H1 (cell line): ENCODE measurements at regions not wholly inside any gene's neighbourhood (a gene's known extent, or its start where the extent isn't known, plus 50 kb on each side); places are given as distances from the start of the nearest gene placed in this dataset.

Source experiments
- CTCF ChIA-PET: fragments of 300-600 bp; sonication (Branson Sonifier 250); formaldehyde crosslinking; loops from one replicate; lab custom pipeline; 2021; ENCODE audit not compliant: partially characterized antibody; lab: Charles Lee
- POLR2A ChIA-PET: fragments of 300-600 bp; sonication (Branson Sonifier 250); formaldehyde crosslinking; loops from one replicate; lab custom pipeline; 2021; ENCODE audit warnings: inconsistent platforms; ENCODE audit not compliant: partially characterized antibody; lab: Charles Lee
- DNase-seq, 2 experiments: peaks; one replicate each; pipeline versions ENCODE4 v3.0.0 to v3.0.0-alpha.2; 2010 to 2022; ENCODE audit warnings: low spot score in 2 of 2, low read depth in 1 of 2, mixed read lengths in 1 of 2
- FAIRE-seq: peaks from 2 replicates; lab custom pipeline; 2011; peaks lifted over from hg19 to GRCh38; lab: Jason Lieb, UNC
- H2AFZ ChIP-seq: 2 replicates; pipeline ENCODE4 v1.8.1; 2012; ENCODE audit warnings: low read length, inconsistent platforms
- H2AK5ac ChIP-seq: 2 replicates; pipeline ENCODE4 v1.6.1; 2013; ENCODE audit warnings: low read depth, low read length
- H2BK120ac ChIP-seq: replicated peaks from 2 replicates; pipeline ENCODE3; 2013; ENCODE audit warnings: low read depth, low read length, inconsistent platforms
- H2BK12ac ChIP-seq: 2 replicates; pipeline ENCODE4 v1.6.1; 2013; ENCODE audit warnings: low read depth, low read length
- H2BK15ac ChIP-seq: 2 replicates; pipeline ENCODE4 v1.6.1; 2013; ENCODE audit warnings: low read length
- H2BK20ac ChIP-seq: 2 replicates; pipeline ENCODE4 v1.6.1; 2013; ENCODE audit warnings: low read length
- H2BK5ac ChIP-seq: 2 replicates; pipeline ENCODE4 v1.6.1; 2013; ENCODE audit warnings: low read depth, low read length
- H3K14ac ChIP-seq: 2 replicates; pipeline ENCODE4 v1.6.1; 2013; ENCODE audit warnings: inconsistent platforms; ENCODE audit not compliant: insufficient read length
- H3K18ac ChIP-seq: 2 replicates; pipeline ENCODE4 v1.6.1; 2013; ENCODE audit warnings: low read length; ENCODE audit errors: extremely low read depth
- H3K23ac ChIP-seq: 2 replicates; pipeline ENCODE4 v1.6.1; 2013; ENCODE audit warnings: inconsistent platforms; ENCODE audit not compliant: insufficient read length
- H3K23me2 ChIP-seq: 2 replicates; pipeline ENCODE4 v1.6.1; 2013; ENCODE audit warnings: low read depth, low read length
- H3K27ac ChIP-seq: 2 replicates; pipeline ENCODE4 v1.6.1; 2011; ENCODE audit warnings: low read depth, low read length, inconsistent platforms
- H3K27me3 ChIP-seq, 4 experiments: replicated peaks in 1 of 4; 1 replicate in 1 of 4; 2 replicates in 3 of 4; pipeline versions ENCODE4 v1.6.1 to v1.8.1; 2011 to 2013; ENCODE audit warnings: low read length in 3 of 4, mild to moderate bottlenecking in 3 of 4, inconsistent platforms in 2 of 4, mixed read lengths in 2 of 4, moderate library complexity in 1 of 4; ENCODE audit not compliant: control insufficient read depth in 3 of 4, insufficient read depth in 3 of 4; ENCODE audit errors: extremely low read depth in 1 of 4
- H3K36me3 ChIP-seq, 4 experiments: 2 replicates each; pipeline versions ENCODE4 v1.6.1 to v1.8.1; 2011 to 2013; ENCODE audit warnings: mild to moderate bottlenecking in 4 of 4, low read length in 3 of 4, moderate library complexity in 2 of 4, control low read depth in 1 of 4, inconsistent platforms in 1 of 4; ENCODE audit not compliant: insufficient read depth in 4 of 4, control insufficient read depth in 2 of 4
- H3K4ac ChIP-seq: replicated peaks from 2 replicates; pipeline ENCODE3; 2013; ENCODE audit warnings: low read length, low read depth, mixed read lengths, inconsistent platforms; ENCODE audit not compliant: insufficient read length
- H3K4me1 ChIP-seq, 4 experiments: replicated peaks in 1 of 4; 1 replicate in 1 of 4; 2 replicates in 3 of 4; pipeline versions ENCODE4 v1.6.1 to v1.8.1; 2011 to 2013; ENCODE audit warnings: low read length in 3 of 4, inconsistent platforms in 2 of 4, mixed read lengths in 1 of 4; ENCODE audit not compliant: insufficient read depth in 4 of 4, control insufficient read depth in 3 of 4
- H3K4me2 ChIP-seq, 2 experiments: 2 replicates each; pipeline versions ENCODE4 v1.6.1 to v1.8.1; 2011 to 2013; ENCODE audit warnings: low read depth in 2 of 2, low read length in 2 of 2, control low read depth in 1 of 2, inconsistent platforms in 1 of 2, mild to moderate bottlenecking in 1 of 2; ENCODE audit not compliant: insufficient read depth in 1 of 2
- H3K4me3 ChIP-seq, 4 experiments: fragments of 200-600, 300-600 bp in 1 of 4; sonication (generic), shearing (Covaris generic), sonication (Bioruptor Twin) in 1 of 4; 2 replicates each; pipeline versions ENCODE4 v1.5.1 to v1.8.1; 2011 to 2016; ENCODE audit warnings: low read length in 4 of 4, low read depth in 3 of 4, control low read depth in 2 of 4, inconsistent platforms in 2 of 4, mild to moderate bottlenecking in 2 of 4, mixed read lengths in 1 of 4, moderate library complexity in 1 of 4; ENCODE audit not compliant: insufficient read depth in 2 of 4; ENCODE audit errors: extremely low read depth in 1 of 4
- H3K56ac ChIP-seq: replicated peaks from 2 replicates; pipeline ENCODE3; 2013; ENCODE audit warnings: low read depth, mild to moderate bottlenecking, mixed read lengths, low read length, inconsistent platforms; ENCODE audit not compliant: insufficient read length
- H3K79me1 ChIP-seq: 2 replicates; pipeline ENCODE4 v1.6.1; 2013; ENCODE audit warnings: low read depth, low read length, control low read depth
- H3K79me2 ChIP-seq, 2 experiments: 2 replicates each; pipeline versions ENCODE4 v1.6.1 to v1.8.1; 2012 to 2013; ENCODE audit warnings: low read length in 2 of 2, mild to moderate bottlenecking in 2 of 2, inconsistent platforms in 1 of 2; ENCODE audit not compliant: insufficient read depth in 2 of 2, control insufficient read depth in 1 of 2
- H3K9ac ChIP-seq, 4 experiments: replicated peaks in 1 of 4; 1 replicate in 1 of 4; 2 replicates in 3 of 4; pipeline versions ENCODE4 v1.6.1 to v1.8.1; 2011 to 2013; ENCODE audit warnings: low read depth in 3 of 4, low read length in 3 of 4, control low read depth in 2 of 4, mild to moderate bottlenecking in 2 of 4, moderate library complexity in 2 of 4, inconsistent platforms in 1 of 4; ENCODE audit errors: extremely low read depth in 1 of 4
- H3K9me3 ChIP-seq, 2 experiments: 2 replicates each; pipeline versions ENCODE4 v1.6.1 to v1.8.1; 2012 to 2013; ENCODE audit warnings: mild to moderate bottlenecking in 2 of 2, moderate library complexity in 2 of 2, control low read depth in 1 of 2, inconsistent platforms in 1 of 2, low read depth in 1 of 2, low read length in 1 of 2, mixed read lengths in 1 of 2; ENCODE audit not compliant: insufficient read depth in 2 of 2
- H4K20me1 ChIP-seq, 2 experiments: replicated peaks in 1 of 2; 2 replicates each; pipeline versions ENCODE3 to v1.8.1; 2011 to 2013; ENCODE audit warnings: inconsistent platforms in 2 of 2, low read length in 2 of 2, mild to moderate bottlenecking in 1 of 2; ENCODE audit not compliant: insufficient read depth in 2 of 2, control insufficient read depth in 1 of 2
- H4K5ac ChIP-seq: 2 replicates; pipeline ENCODE4 v1.6.1; 2013; ENCODE audit warnings: low read length, low read depth, mixed read lengths, inconsistent platforms; ENCODE audit not compliant: insufficient read length
- H4K8ac ChIP-seq: 2 replicates; pipeline ENCODE4 v1.8.0; 2013; ENCODE audit warnings: mild to moderate bottlenecking, moderate library complexity, low read length, inconsistent platforms; ENCODE audit not compliant: insufficient read depth; ENCODE audit errors: extremely low read depth
- H4K91ac ChIP-seq: replicated peaks from 2 replicates; pipeline ENCODE3; 2013; ENCODE audit warnings: low read length, mixed read lengths, inconsistent platforms; ENCODE audit not compliant: insufficient read length
- MAFK ChIP-seq: IDR thresholded peaks from 2 replicates; pipeline ENCODE4 v1.6.1; 2012; ENCODE audit warnings: low read depth, mild to moderate bottlenecking, improper control_type of control experiment, low read length
- POLR2A ChIP-seq, 2 experiments: IDR thresholded peaks; 1 replicate in 1 of 2; 2 replicates in 1 of 2; pipeline ENCODE4 v1.6.1; 2011; ENCODE audit warnings: low read depth in 2 of 2, low read length in 2 of 2, mild to moderate bottlenecking in 2 of 2; ENCODE audit errors: control extremely low read depth in 1 of 2
- RBBP5 ChIP-seq: IDR thresholded peaks from 2 replicates; pipeline ENCODE4 v1.7.1; 2012; ENCODE audit warnings: low read depth, mild to moderate bottlenecking, inconsistent platforms, low read length, moderate library complexity, borderline replicate concordance
- SP2 ChIP-seq: IDR thresholded peaks from 2 replicates; pipeline ENCODE4 v1.6.1; 2012; ENCODE audit warnings: mild to moderate bottlenecking, low read length, inconsistent platforms
- TEAD4 ChIP-seq: IDR thresholded peaks from 2 replicates; pipeline ENCODE4 v1.6.1; 2012; ENCODE audit warnings: low read depth, low read length, inconsistent platforms, mixed read lengths
- ZNF274 ChIP-seq: IDR thresholded peaks from 2 replicates; pipeline ENCODE4 v1.7.0; 2012; ENCODE audit warnings: low read length, borderline replicate concordance; ENCODE audit errors: extremely low read depth
- WGBS, 2 experiments: shearing (Covaris generic) in 1 of 2; methylation state at CpG; one replicate each; pipeline versions ENCODE4 v1.1.6 to v1.1.7; 2013 to 2015; ENCODE audit warnings: low lambda C conversion rate in 2 of 2, mixed read lengths in 2 of 2, inconsistent platforms in 1 of 2, low coverage in 1 of 2, missing lambda C conversion rate in 1 of 2; ENCODE audit not compliant: insufficient replicate concordance in 2 of 2, insufficient coverage in 1 of 2, insufficient read length in 1 of 2; ENCODE audit errors: extremely low coverage in 1 of 2, missing lambda C conversion rate in 1 of 2; 5-methylcytosine and 5-hydroxymethylcytosine counted together
- TF ChIP-seq, protein P1 (sequence below): IDR thresholded peaks from 2 replicates; pipeline ENCODE4 v1.6.1; 2011; ENCODE audit warnings: low read depth, mild to moderate bottlenecking, low read length; ENCODE audit not compliant: insufficient read depth

DNA sequence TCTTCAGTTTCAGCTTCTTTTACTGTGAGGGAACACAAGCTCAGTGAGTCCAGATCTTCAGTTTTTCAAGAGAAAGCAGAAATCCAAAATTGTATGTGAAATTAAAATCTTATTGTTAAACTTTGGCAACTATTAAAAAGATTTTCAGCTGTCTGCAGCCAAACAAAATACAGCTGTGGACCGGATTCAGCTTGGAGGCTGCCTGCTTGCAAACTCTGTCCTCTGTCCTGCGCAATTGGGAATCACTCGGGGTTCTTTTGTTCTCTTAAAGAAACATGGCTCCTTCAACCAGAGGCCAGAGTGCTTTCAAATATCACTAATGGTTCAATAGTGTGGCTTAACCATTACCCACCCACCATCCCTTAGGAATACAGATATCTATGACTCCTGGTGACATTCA, 201.2 kb downstream of the CHIC2 start:
- no peak overlapping the region for H3K18ac ChIP-seq
- no peaks in the 10 kb centered on the region for H3K36me3 ChIP-seq
- no peak overlapping the region for H3K9ac ChIP-seq
- H2BK5ac ChIP-seq, result no peak overlapping the region
- H3K4me1 ChIP-seq, result peaks cover 0 to 7% (median under 1%) of the 10 kb centered on the region in 4 experiments; a peak in 1 of 7 replicates
- H2AK5ac ChIP-seq, result no peak overlapping the region
- H4K91ac ChIP-seq, result no peak overlapping the region
- no peak overlapping the region for H3K4me3 ChIP-seq
- no peak overlapping the region for H3K4ac ChIP-seq
- no peak overlapping the region for H3K14ac ChIP-seq
- no peak overlapping the region for H2BK120ac ChIP-seq
- H2AFZ ChIP-seq, result no peak overlapping the region
- no peak overlapping the region for H3K4me2 ChIP-seq
- no peak overlapping the region for H2BK15ac ChIP-seq
- no peak overlapping the region for H3K23ac ChIP-seq
- DNase-seq (no peak), FAIRE-seq (no peak)
- no peak overlapping the region for H2BK12ac ChIP-seq
- H3K9me3 ChIP-seq, result no peaks in the 10 kb centered on the region
- H3K27me3 ChIP-seq, result 0 out of 7 replicates have a peak, but pooled peaks cover 0 to 2% (median 0%) of the 10 kb centered on the region in 4 experiments
- CTCF ChIA-PET, result interaction anchor here (0.6 to 1.2 kb wide), 2 partner anchors 14 to 373 kb away, joined by 3 read pairs; no protein-coding TSS in a partner anchor
- H3K56ac ChIP-seq, result no peak overlapping the region
- H3K27ac ChIP-seq, result no peak overlapping the region
- no peak overlapping the region for H4K8ac ChIP-seq
- POLR2A ChIA-PET, result no interaction called here
- H3K79me1 ChIP-seq, result no peaks in the 10 kb centered on the region
- no peaks in the 10 kb centered on the region for H3K23me2 ChIP-seq
- 92% methylated on average over 3 of the region's 3 CpGs; no CpG with 5 or more reads in 1 of the 2 experiments for WGBS, 2 experiments
- H4K20me1 ChIP-seq, result no peaks in the 10 kb centered on the region
- H2BK20ac ChIP-seq, result no peak overlapping the region
- no peak overlapping the region for H4K5ac ChIP-seq
- no peaks in the 10 kb centered on the region for H3K79me2 ChIP-seq
- TF ChIP-seq POLR2A (IDR thresholded peaks at IDR 0.05; ENCODE audit: control extremely low read depth in 1 of 2, low read depth in 2 of 2, low read length in 2 of 2), result no peak
- no peak for TF ChIP-seq RBBP5
- no peak for TF ChIP-seq MAFK
- no peak for TF ChIP-seq ZNF274
- TF ChIP-seq, protein P1, sequence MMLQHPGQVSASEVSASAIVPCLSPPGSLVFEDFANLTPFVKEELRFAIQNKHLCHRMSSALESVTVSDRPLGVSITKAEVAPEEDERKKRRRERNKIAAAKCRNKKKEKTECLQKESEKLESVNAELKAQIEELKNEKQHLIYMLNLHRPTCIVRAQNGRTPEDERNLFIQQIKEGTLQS, result no peak
- no peak for TF ChIP-seq TEAD4
- TF ChIP-seq SP2, result no peak
